ENCODE measurements at regions not wholly inside any gene's neighbourhood (a gene's known extent, or its start where the extent isn't known, plus 50 kb on each side); places are given as distances from the start of the nearest gene placed in this dataset.

GRCh38 chr13:85663856-85664255 lies 135.4 kb downstream of the SLITRK6 start:
- CTCF ChIA-PET = no interaction called here
- Histone ChIP-seq H2AFZ (ENCODE audit: control insufficient read depth, low read depth, low read length) (no peak overlapping the region), H3K9me3 (replicated peaks; ENCODE audit: control insufficient read depth, insufficient read depth, low read length) (no peaks in the 10 kb centered on the region), H3K4me3 (no peak overlapping the region), H3K4me1 (ENCODE audit: control insufficient read depth, insufficient read depth, low read length) (no peaks in the 10 kb centered on the region), H3K9ac (ENCODE audit: control insufficient read depth, insufficient read depth, low read length) (no peak overlapping the region), H3K36me3 (ENCODE audit: control insufficient read depth in 2 of 2, insufficient read depth in 2 of 2, low read length in 1 of 2) (no peaks in the 10 kb centered on the region), H3K4me2 (ENCODE audit: control insufficient read depth, insufficient read depth) (no peak overlapping the region), H3K27ac (ENCODE audit: control insufficient read depth, insufficient read depth) (no peak overlapping the region), H3K79me2 (ENCODE audit: control insufficient read depth, insufficient read depth, low read length) (no peaks in the 10 kb centered on the region), H3K27me3 (replicated peaks in 1 of 2; ENCODE audit: control insufficient read depth in 2 of 2, insufficient read depth in 2 of 2, low read length in 1 of 2) (no peaks in the 10 kb centered on the region), H4K20me1 (ENCODE audit: control insufficient read depth, insufficient read depth) (no peaks in the 10 kb centered on the region)
- 0% methylated on average over 1 of the region's 1 CpG for WGBS (ENCODE audit: insufficient coverage, insufficient replicate concordance, low lambda C conversion rate, missing lambda C conversion rate)
- POLR2A ChIA-PET = interaction anchor here (1.6 kb wide), 1 partner anchor 12 kb away, joined by 3 read pairs; no protein-coding TSS in a partner anchor
- in situ Hi-C loops (cut with MboI) (no loop called here), intact Hi-C loops (cut with micrococcal nuclease; ENCODE audit: unreplicated experiment) (no loop called here)
- no peak for DNase-seq (ENCODE audit: low read depth, low spot score)
- BruUV-seq (replicated peaks) = no TSS peak
- TF ChIP-seq STAT1 (conservative IDR thresholded peaks at IDR 0.05) (no peak), ZNF687 (IDR thresholded peaks at IDR 0.05) (no peak), TARDBP (IDR thresholded peaks at IDR 0.05; ENCODE audit: borderline replicate concordance) (no peak), MEF2B (IDR thresholded peaks at IDR 0.05; ENCODE audit: partially characterized antibody, poor library complexity, severe bottlenecking) (no peak), NBN (IDR thresholded peaks at IDR 0.05) (no peak), NFYA (IDR thresholded peaks at IDR 0.05; ENCODE audit: borderline replicate concordance, low read depth, low read length) (no peak)
- SMC1A ChIA-PET (ENCODE audit: uncharacterized antibody, unreplicated experiment) = interaction anchor here (1.1 to 5.7 kb wide), 3 partner anchors 8 to 12 kb away, joined by 3 to 37 read pairs (median 6); no protein-coding TSS in a partner anchor
- no peak for FAIRE-seq
- RAD21 ChIA-PET (ENCODE audit: unreplicated experiment) = interaction anchor here (1.2 kb wide), 2 partner anchors 13 to 22 kb away, joined by 4 to 6 read pairs; no protein-coding TSS in a partner anchor
- no peak for ATAC-seq
